ENCODE measurements at regions not wholly inside any gene's neighbourhood (a gene's known extent, or its start where the extent isn't known, plus 50 kb on each side); places are given as distances from the start of the nearest gene placed in this dataset.

GRCh38 chrX:23589496-23589895 is 77.8 kb upstream of the PRDX4 start:
- TF ChIP-seq MAX (IDR thresholded peaks at IDR 0.05; ENCODE audit: insufficient read depth, insufficient read length) (no peak), CTCF (IDR thresholded peaks at IDR 0.05; ENCODE audit: extremely low read depth in 1 of 2, insufficient read depth in 1 of 2, low read depth in 1 of 2, low read length in 2 of 2) (no peak), POLR2AphosphoS5 (IDR thresholded peaks at IDR 0.05; ENCODE audit: insufficient read depth, low read depth, low read length) (no peak), POLR2A (IDR thresholded peaks at IDR 0.05; ENCODE audit: low read depth, low read length) (no peak), MYC (IDR thresholded peaks at IDR 0.05; ENCODE audit: low read depth, low read length) (no peak), EZH2 (IDR thresholded peaks at IDR 0.05; ENCODE audit: borderline replicate concordance, low read depth, low read length, severe bottlenecking) (no peak), JUN (IDR thresholded peaks at IDR 0.05; ENCODE audit: borderline replicate concordance, insufficient read depth, insufficient read length, low read depth) (no peak), FOS (IDR thresholded peaks at IDR 0.05; ENCODE audit: borderline replicate concordance, insufficient read depth, low read length) (no peak)

All from endothelial cell of umbilical vein (primary cell).